Mucosa of rectum (tissue), 2 donors: ENCODE measurements at regions not wholly inside any gene's neighbourhood (a gene's known extent, or its start where the extent isn't known, plus 50 kb on each side); places are given as distances from the start of the nearest gene placed in this dataset.
A peak's percentile ranks its signal among the peaks of the same experiment; 100 is the strongest.

Source experiments
- H3K27ac ChIP-seq, 2 donors: one replicate each; pipeline ENCODE4 v1.7.0; 2013; ENCODE audit warnings: inconsistent platforms in 2 of 2, low read depth in 2 of 2, low read length in 2 of 2
- H3K27me3 ChIP-seq, 2 donors: one replicate each; pipeline ENCODE4 v1.7.0; 2013; ENCODE audit warnings: low read length in 2 of 2; ENCODE audit not compliant: control insufficient read depth in 2 of 2, insufficient read depth in 2 of 2
- H3K36me3 ChIP-seq, 2 donors: one replicate each; pipeline ENCODE4 v1.7.0; 2013; ENCODE audit warnings: low read length in 2 of 2; ENCODE audit not compliant: control insufficient read depth in 2 of 2, insufficient read depth in 2 of 2
- H3K4me1 ChIP-seq, 2 donors: one replicate each; pipeline ENCODE4 v1.7.0; 2013; ENCODE audit warnings: low read length in 2 of 2, mild to moderate bottlenecking in 1 of 2; ENCODE audit not compliant: control insufficient read depth in 2 of 2, insufficient read depth in 2 of 2
- H3K4me3 ChIP-seq, 2 donors: one replicate each; pipeline ENCODE4 v1.7.0; 2013; ENCODE audit warnings: low read length in 2 of 2
- H3K9ac ChIP-seq, 2 donors: one replicate each; pipeline ENCODE4 v1.7.0; 2013; ENCODE audit warnings: low read length in 2 of 2, low read depth in 1 of 2, mild to moderate bottlenecking in 1 of 2
- H3K9me3 ChIP-seq, 2 donors: one replicate each; pipeline ENCODE4 v1.7.0; 2013; ENCODE audit warnings: low read length in 2 of 2; ENCODE audit not compliant: control insufficient read depth in 2 of 2
- donor health status: healthy.
- donor health status: Normal muscosa, but diverticular disease.

- Histone ChIP-seq H3K4me3 (no peak overlapping the region), H3K27ac (peak overlapping the region; percentile 70 to 81), H3K9me3 (no peaks in the 10 kb centered on the region), H3K9ac (no peak overlapping the region), H3K4me1 (peaks cover 3 to 9% of the 10 kb centered on the region in 2 donors), H3K36me3 (no peaks in the 10 kb centered on the region), H3K27me3 (peaks cover 16 to 17% of the 10 kb centered on the region in 2 donors)
These were observed 216.4 kb upstream of the FOXF1 start for GRCh38 chr16:86293906-86294305.

GRCh38 chr16:86294535-86295196 lies 215.7 kb upstream of the FOXF1 start:
- Histone ChIP-seq H3K27me3 (peaks cover 16 to 18% of the 10 kb centered on the region in 2 donors), H3K9me3 (no peaks in the 10 kb centered on the region), H3K9ac (peak overlapping the region; percentile 8 to 10), H3K4me3 (no peak overlapping the region), H3K36me3 (no peaks in the 10 kb centered on the region), H3K4me1 (peaks cover 3 to 9% of the 10 kb centered on the region in 2 donors), H3K27ac (peak overlapping the region; percentile 70 to 81)

GRCh38 chr16:86296256-86296655 lies 214.1 kb upstream of the FOXF1 start:
- H3K27ac ChIP-seq: peak overlapping the region; percentile 82 to 87
- H3K36me3 ChIP-seq: no peaks in the 10 kb centered on the region
- no peaks in the 10 kb centered on the region for H3K9me3 ChIP-seq
- no peak overlapping the region for H3K4me3 ChIP-seq
- H3K4me1 ChIP-seq: peaks cover 3 to 14% of the 10 kb centered on the region in 2 donors
- peaks cover 16 to 21% of the 10 kb centered on the region in 2 donors for H3K27me3 ChIP-seq
- H3K9ac ChIP-seq: no peak overlapping the region

DNA sequence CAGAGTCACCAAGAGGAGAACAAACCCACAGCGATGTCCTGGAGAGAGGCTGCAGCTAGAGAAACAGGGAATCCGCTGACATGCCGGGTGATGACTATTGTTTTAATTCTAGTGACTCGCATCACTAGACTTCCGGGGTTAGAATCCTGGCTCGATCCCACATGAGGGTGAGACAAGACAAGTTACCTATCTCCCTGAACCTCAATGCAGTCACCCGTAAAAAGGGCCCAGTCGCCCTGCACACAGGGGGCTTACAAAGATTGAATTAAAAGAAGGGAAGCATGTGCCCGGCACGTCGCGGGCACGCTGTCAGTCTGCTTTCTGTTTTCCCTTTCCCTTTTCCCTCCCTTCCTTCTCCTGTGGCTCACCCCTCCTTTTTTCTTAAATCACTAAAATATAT lies 212.9 kb upstream of the FOXF1 start:
- Histone ChIP-seq H3K4me1 (peaks cover 3 to 14% of the 10 kb centered on the region in 2 donors), H3K9ac (no peak overlapping the region), H3K27me3 (peaks cover 16 to 18% of the 10 kb centered on the region in 2 donors), H3K27ac (peak overlapping the region; percentile 82 to 87), H3K36me3 (no peaks in the 10 kb centered on the region), H3K9me3 (no peaks in the 10 kb centered on the region), H3K4me3 (no peak overlapping the region)

GRCh38 chr16:86297866-86298757 lies 212.2 kb upstream of the FOXF1 start:
- peaks cover 5 to 14% of the 10 kb centered on the region in 2 donors for H3K4me1 ChIP-seq
- no peak overlapping the region for H3K9ac ChIP-seq
- peaks cover 16 to 18% of the 10 kb centered on the region in 2 donors for H3K27me3 ChIP-seq
- no peaks in the 10 kb centered on the region for H3K9me3 ChIP-seq
- H3K36me3 ChIP-seq: no peaks in the 10 kb centered on the region
- H3K4me3 ChIP-seq: no peak overlapping the region
- peak overlapping the region; percentile 82 to 87 for H3K27ac ChIP-seq

DNA sequence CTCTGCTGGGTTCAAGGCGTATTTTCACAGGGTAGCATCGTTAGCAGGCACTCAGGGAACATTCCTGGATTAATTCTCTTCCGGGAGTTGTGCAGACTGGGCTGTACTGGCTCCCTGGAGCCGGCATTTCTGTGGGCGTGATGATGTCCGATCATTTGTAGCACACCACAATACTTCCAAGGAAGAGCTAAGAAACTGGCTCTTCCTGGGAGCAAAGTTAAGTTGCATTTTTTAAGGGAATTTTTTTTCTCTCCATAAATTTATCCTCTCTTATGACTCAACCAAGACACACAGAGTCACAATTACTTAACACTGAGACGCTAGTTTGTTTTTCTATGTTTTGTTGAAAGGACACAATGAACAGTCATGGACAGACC lies 211.6 kb upstream of the FOXF1 start:
- no peaks in the 10 kb centered on the region for H3K9me3 ChIP-seq

GRCh38 chr16:86299882-86300610 lies 210.3 kb upstream of the FOXF1 start:
- Histone ChIP-seq H3K4me1 (peaks cover 5 to 10% of the 10 kb centered on the region in 2 donors), H3K4me3 (no peak overlapping the region), H3K27ac (peak overlapping the region; percentile 15 to 66), H3K36me3 (no peaks in the 10 kb centered on the region), H3K27me3 (peaks cover 15 to 18% of the 10 kb centered on the region in 2 donors), H3K9ac (no peak overlapping the region), H3K9me3 (no peaks in the 10 kb centered on the region)

More for the DNA sequence above, 211.6 kb upstream of the FOXF1 start:
- Histone ChIP-seq H3K4me1 (peaks cover 7 to 14% of the 10 kb centered on the region in 2 donors), H3K27ac (peak overlapping the region; percentile 82 to 87), H3K36me3 (no peaks in the 10 kb centered on the region), H3K27me3 (peaks cover 16 to 18% of the 10 kb centered on the region in 2 donors), H3K9ac (peak overlapping the region; percentile 5 to 6), H3K4me3 (no peak overlapping the region)

- Histone ChIP-seq H3K4me1 (peaks cover 5 to 10% of the 10 kb centered on the region in 2 donors), H3K36me3 (no peaks in the 10 kb centered on the region), H3K27me3 (peaks cover 15 to 18% of the 10 kb centered on the region in 2 donors), H3K9ac (peak overlapping the region; percentile 23 to 47), H3K27ac (peak overlapping the region; percentile 80 to 84), H3K4me3 (peak overlapping the region; percentile 13 to 43), H3K9me3 (no peaks in the 10 kb centered on the region)
These were observed 209.4 kb upstream of the FOXF1 start for GRCh38 chr16:86300746-86301481.

- peaks cover 5 to 10% of the 10 kb centered on the region in 2 donors for H3K4me1 ChIP-seq
- H3K9ac ChIP-seq: no peak overlapping the region
- H3K9me3 ChIP-seq: no peaks in the 10 kb centered on the region
- H3K27me3 ChIP-seq: peaks cover 11 to 18% of the 10 kb centered on the region in 2 donors
- no peak overlapping the region for H3K4me3 ChIP-seq
- peak overlapping the region; percentile 69 to 82 for H3K27ac ChIP-seq
- no peaks in the 10 kb centered on the region for H3K36me3 ChIP-seq
These were observed 207.8 kb upstream of the FOXF1 start for GRCh38 chr16:86302421-86303109.
